ENCODE measurements at regions not wholly inside any gene's neighbourhood (a gene's known extent, or its start where the extent isn't known, plus 50 kb on each side); places are given as distances from the start of the nearest gene placed in this dataset.

DNA sequence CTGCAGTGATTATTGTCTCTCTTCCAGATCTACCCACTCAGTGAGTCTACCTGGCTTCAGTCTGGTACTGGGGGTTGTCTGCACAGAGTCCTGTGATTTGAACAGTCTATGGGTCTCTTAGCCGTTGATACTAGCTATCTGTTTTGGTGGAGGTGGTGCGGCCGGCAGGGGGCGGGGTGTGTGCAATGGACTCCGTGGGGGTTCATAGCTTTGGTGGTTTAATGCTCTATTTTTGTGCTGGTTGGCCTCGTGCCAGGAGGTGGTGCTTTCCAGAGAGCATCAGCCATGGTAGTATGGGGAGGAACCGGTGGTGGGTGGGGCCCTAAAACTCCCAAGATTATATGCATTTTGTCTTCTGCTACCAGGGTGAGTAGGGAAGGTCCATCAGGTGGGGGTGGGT, 1120.1 kb upstream of the FAM98A start:
- Histone ChIP-seq H3K56ac (replicated peaks; ENCODE audit: insufficient read length, low read depth, low read length) (no peak overlapping the region), H3K23me2 (ENCODE audit: low read depth, low read length) (no peaks in the 10 kb centered on the region), H4K8ac (ENCODE audit: extremely low read depth, insufficient read depth, low read length) (no peak overlapping the region), H3K4me1 (replicated peaks in 1 of 4; ENCODE audit: control insufficient read depth in 3 of 4, insufficient read depth in 4 of 4, low read length in 3 of 4) (no peaks in the 10 kb centered on the region), H3K36me3 (ENCODE audit: control insufficient read depth in 2 of 4, insufficient read depth in 4 of 4, low read length in 3 of 4) (no peaks in the 10 kb centered on the region), H3K27me3 (replicated peaks in 1 of 4; ENCODE audit: control insufficient read depth in 3 of 4, extremely low read depth in 1 of 4, insufficient read depth in 3 of 4, low read length in 3 of 4) (no peaks in the 10 kb centered on the region), H3K27ac (ENCODE audit: low read depth, low read length) (no peak overlapping the region), H3K14ac (ENCODE audit: insufficient read length) (no peak overlapping the region), H4K5ac (ENCODE audit: insufficient read length, low read depth, low read length) (no peak overlapping the region), H2AFZ (ENCODE audit: low read length) (no peak overlapping the region), H2AK5ac (ENCODE audit: low read depth, low read length) (no peak overlapping the region), H2BK5ac (ENCODE audit: low read depth, low read length) (no peak overlapping the region), H3K79me2 (ENCODE audit: control insufficient read depth in 1 of 2, insufficient read depth in 2 of 2, low read length in 2 of 2) (no peaks in the 10 kb centered on the region), H2BK15ac (ENCODE audit: low read length) (no peak overlapping the region), H2BK120ac (replicated peaks; ENCODE audit: low read depth, low read length) (no peak overlapping the region), H3K4me2 (ENCODE audit: insufficient read depth in 1 of 2, low read depth in 2 of 2, low read length in 2 of 2) (no peak overlapping the region), H4K20me1 (replicated peaks in 1 of 2; ENCODE audit: control insufficient read depth in 1 of 2, insufficient read depth in 2 of 2, low read length in 2 of 2) (no peaks in the 10 kb centered on the region), H4K91ac (replicated peaks; ENCODE audit: insufficient read length, low read length) (no peak overlapping the region), H2BK20ac (ENCODE audit: low read length) (no peak overlapping the region), H3K79me1 (ENCODE audit: low read depth, low read length) (no peaks in the 10 kb centered on the region), H3K9me3 (ENCODE audit: insufficient read depth in 2 of 2, low read depth in 1 of 2, low read length in 1 of 2) (0 out of 4 replicates have a peak, but pooled peaks cover 0 to 3% of the 10 kb centered on the region in 2 experiments), H3K4ac (replicated peaks; ENCODE audit: insufficient read length, low read depth, low read length) (no peak overlapping the region), H2BK12ac (ENCODE audit: low read depth, low read length) (no peak overlapping the region), H3K9ac (replicated peaks in 1 of 4; ENCODE audit: extremely low read depth in 1 of 4, low read depth in 3 of 4, low read length in 3 of 4) (no peak overlapping the region), H3K23ac (ENCODE audit: insufficient read length) (no peak overlapping the region), H3K4me3 (ENCODE audit: extremely low read depth in 1 of 4, insufficient read depth in 2 of 4, low read depth in 3 of 4, low read length in 4 of 4) (no peak overlapping the region), H3K18ac (ENCODE audit: extremely low read depth, low read length) (no peak overlapping the region)
- no peak for FAIRE-seq
- 93% methylated on average over 7 of the region's 7 CpGs; no CpG with 5 or more reads in 1 of the 2 experiments for WGBS, 2 experiments (ENCODE audit: extremely low coverage in 1 of 2, insufficient coverage in 1 of 2, insufficient read length in 1 of 2, insufficient replicate concordance in 2 of 2, low coverage in 1 of 2, low lambda C conversion rate in 2 of 2, missing lambda C conversion rate in 1 of 2)
- POLR2A ChIA-PET (ENCODE audit: partially characterized antibody): no interaction called here
- DNase-seq (ENCODE audit: low read depth in 1 of 2, low spot score in 2 of 2): no peak
- TF ChIP-seq POLR2AphosphoS5 (IDR thresholded peaks at IDR 0.05; ENCODE audit: low read depth, low read length): no peak
- TF ChIP-seq, protein P1, sequence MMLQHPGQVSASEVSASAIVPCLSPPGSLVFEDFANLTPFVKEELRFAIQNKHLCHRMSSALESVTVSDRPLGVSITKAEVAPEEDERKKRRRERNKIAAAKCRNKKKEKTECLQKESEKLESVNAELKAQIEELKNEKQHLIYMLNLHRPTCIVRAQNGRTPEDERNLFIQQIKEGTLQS (IDR thresholded peaks at IDR 0.05; ENCODE audit: insufficient read depth, low read depth, low read length): no peak
- TF ChIP-seq POU5F1 (IDR thresholded peaks at IDR 0.05; ENCODE audit: low read depth, low read length): no peak
- TF ChIP-seq, protein P2, sequence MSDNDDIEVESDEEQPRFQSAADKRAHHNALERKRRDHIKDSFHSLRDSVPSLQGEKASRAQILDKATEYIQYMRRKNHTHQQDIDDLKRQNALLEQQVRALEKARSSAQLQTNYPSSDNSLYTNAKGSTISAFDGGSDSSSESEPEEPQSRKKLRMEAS (IDR thresholded peaks at IDR 0.05): no peak
- no peak for TF ChIP-seq TAF1 (IDR thresholded peaks at IDR 0.05; ENCODE audit: low read depth, low read length)
- no peak for TF ChIP-seq ZNF274 (IDR thresholded peaks at IDR 0.05; ENCODE audit: borderline replicate concordance, extremely low read depth, low read length)
- TF ChIP-seq CBX8 (IDR thresholded peaks at IDR 0.05; ENCODE audit: borderline replicate concordance, low read depth, low read length): no peak
- TF ChIP-seq FOSL1 (IDR thresholded peaks at IDR 0.05; ENCODE audit: insufficient read depth, low read depth, low read length): no peak
- CTCF ChIA-PET (ENCODE audit: partially characterized antibody): no interaction called here

Data from H1 (cell line).